ENCODE measurements at regions not wholly inside any gene's neighbourhood (a gene's known extent, or its start where the extent isn't known, plus 50 kb on each side); places are given as distances from the start of the nearest gene placed in this dataset.

GRCh38 chr18:24991141-24992060 lies 360.6 kb downstream of the ZNF521 start:
- no peaks in the 10 kb centered on the region for H3K79me2 ChIP-seq (ENCODE audit: insufficient read depth, low read length)
- no peaks in the 10 kb centered on the region for H4K20me1 ChIP-seq (ENCODE audit: insufficient read depth, low read length)
- no peak overlapping the region for H3K27ac Mint-ChIP-seq
- no peaks in the 10 kb centered on the region for H3K36me3 Mint-ChIP-seq
- no peak overlapping the region for H3K27ac ChIP-seq (ENCODE audit: low read depth in 1 of 2, low read length in 2 of 2)
- WGBS (ENCODE audit: insufficient coverage): 94% methylated on average over 11 of the region's 14 CpGs
- peaks cover 5% of the 10 kb centered on the region for H3K4me1 Mint-ChIP-seq
- peaks cover 0 to 7% of the 10 kb centered on the region in 2 donors for H3K4me1 ChIP-seq (ENCODE audit: control insufficient read depth in 1 of 2, insufficient read depth in 2 of 2, low read length in 2 of 2)
- peaks cover 0 to 1% (median 0%) of the 10 kb centered on the region in 3 donors for H3K27me3 Mint-ChIP-seq (ENCODE audit: low read depth in 3 of 3)
- H3K27me3 ChIP-seq (ENCODE audit: control insufficient read depth in 2 of 2, insufficient read depth in 2 of 2, low read length in 2 of 2): no peaks in the 10 kb centered on the region
- TF ChIP-seq CTCF (IDR thresholded peaks at IDR 0.05): no peak
- no peaks in the 10 kb centered on the region for H3K9me3 ChIP-seq (replicated peaks in 1 of 2; ENCODE audit: control insufficient read depth in 1 of 2, insufficient read depth in 1 of 2, low read length in 2 of 2)
- no peak overlapping the region for H3K4me2 ChIP-seq (replicated peaks; ENCODE audit: extremely low read depth, low read length, poor library complexity, severe bottlenecking)
- no peak overlapping the region for H3K4me3 Mint-ChIP-seq
- H3K9ac ChIP-seq (ENCODE audit: insufficient read depth, low read length, poor library complexity, severe bottlenecking): no peak overlapping the region
- H3K4me3 ChIP-seq (replicated peaks in 1 of 3; ENCODE audit: low read depth in 2 of 3, low read length in 3 of 3): no peak overlapping the region
- intact Hi-C loops (cut with micrococcal nuclease): no loop called here
- no peaks in the 10 kb centered on the region for H3K36me3 ChIP-seq (replicated peaks in 1 of 2; ENCODE audit: control insufficient read depth in 1 of 2, insufficient read depth in 2 of 2, low read length in 2 of 2)
- H3K9me3 Mint-ChIP-seq: peaks cover 0 to 12% (median 2%) of the 10 kb centered on the region in 7 donors
- no peak overlapping the region for H2AFZ ChIP-seq (ENCODE audit: insufficient read depth, low read depth, low read length, poor library complexity, severe bottlenecking)
- DNase-seq: no peak

- Mint-ChIP-seq H3K4me1 (peaks cover 3% of the 10 kb centered on the region), H3K36me3 (no peaks in the 10 kb centered on the region), H3K27ac (no peak overlapping the region), H3K9me3 (peaks cover 0 to 12% (median 2%) of the 10 kb centered on the region in 7 donors), H3K27me3 (ENCODE audit: low read depth in 3 of 3) (no peaks in the 10 kb centered on the region), H3K4me3 (no peak overlapping the region)
- Histone ChIP-seq H4K20me1 (ENCODE audit: insufficient read depth, low read length) (no peaks in the 10 kb centered on the region), H3K27me3 (ENCODE audit: control insufficient read depth in 2 of 2, insufficient read depth in 2 of 2, low read length in 2 of 2) (no peaks in the 10 kb centered on the region), H3K9ac (ENCODE audit: insufficient read depth, low read length, poor library complexity, severe bottlenecking) (no peak overlapping the region), H3K4me1 (ENCODE audit: control insufficient read depth in 1 of 2, insufficient read depth in 2 of 2, low read length in 2 of 2) (peaks cover 0 to 7% of the 10 kb centered on the region in 2 donors), H3K36me3 (replicated peaks in 1 of 2; ENCODE audit: control insufficient read depth in 1 of 2, insufficient read depth in 2 of 2, low read length in 2 of 2) (no peaks in the 10 kb centered on the region), H3K27ac (ENCODE audit: low read depth in 1 of 2, low read length in 2 of 2) (no peak overlapping the region), H3K4me3 (replicated peaks in 1 of 3; ENCODE audit: low read depth in 2 of 3, low read length in 3 of 3) (no peak overlapping the region), H3K9me3 (replicated peaks in 1 of 2; ENCODE audit: control insufficient read depth in 1 of 2, insufficient read depth in 1 of 2, low read length in 2 of 2) (no peaks in the 10 kb centered on the region), H3K79me2 (ENCODE audit: insufficient read depth, low read length) (no peaks in the 10 kb centered on the region), H3K4me2 (replicated peaks; ENCODE audit: extremely low read depth, low read length, poor library complexity, severe bottlenecking) (no peak overlapping the region), H2AFZ (ENCODE audit: insufficient read depth, low read depth, low read length, poor library complexity, severe bottlenecking) (no peak overlapping the region)
- WGBS (ENCODE audit: insufficient coverage): 94% methylated on average over 2 of the region's 2 CpGs
- TF ChIP-seq CTCF (IDR thresholded peaks at IDR 0.05): no peak
- intact Hi-C loops (cut with micrococcal nuclease): no loop called here
- no peak for DNase-seq
Measured at GRCh38 chr18:24992491-24992890, 359.5 kb downstream of the ZNF521 start.

Measured in CD14-positive monocyte (primary cell).